HG02981 (cell line): ENCODE measurements at regions not wholly inside any gene's neighbourhood (a gene's known extent, or its start where the extent isn't known, plus 50 kb on each side); places are given as distances from the start of the nearest gene placed in this dataset.

Experiments
- ATAC-seq: cut with Tn5 transposase; IDR thresholded peaks from one replicate; pipeline ENCODE4 v1.9.1; 2021; ENCODE audit warnings: mild to moderate bottlenecking, moderate library complexity; ENCODE audit not compliant: unreplicated experiment

- ATAC-seq: no peak
Measured at GRCh38 chr15:77717333-77717990, 84.8 kb upstream of the LINGO1 start.

DNA sequence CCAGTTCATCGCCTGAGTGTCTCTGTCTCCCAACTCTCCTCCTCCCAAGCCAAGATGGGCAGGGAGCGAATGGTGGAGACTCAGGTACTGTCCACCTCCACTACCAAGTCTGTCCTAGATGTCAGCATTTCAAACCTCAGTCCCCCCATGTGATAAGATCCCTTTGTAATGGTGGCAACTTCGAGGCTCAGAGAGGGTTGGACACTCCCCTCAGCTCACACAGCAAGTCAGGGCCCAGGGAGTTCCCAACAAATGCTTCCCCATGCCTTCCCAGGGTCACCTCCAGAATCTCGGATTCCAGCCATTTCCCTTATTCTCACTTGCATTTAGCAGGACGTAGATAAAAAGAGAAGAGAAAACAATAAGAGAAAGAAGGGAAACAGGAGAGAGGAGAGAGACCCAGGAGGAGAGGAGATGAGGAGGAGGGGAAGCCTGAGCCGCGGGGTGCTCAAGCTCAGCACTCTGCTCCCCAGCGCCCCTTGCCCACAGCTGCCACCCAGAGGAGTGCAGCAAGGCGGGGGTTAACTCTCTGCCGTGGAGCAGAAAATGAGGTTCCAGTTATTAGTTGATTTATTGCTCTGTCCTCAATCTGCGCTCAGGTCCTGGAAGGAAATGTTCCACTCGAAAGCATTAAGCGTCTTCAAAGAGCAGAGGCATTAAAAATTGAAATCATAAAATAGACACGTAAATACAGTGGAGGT, 84.1 kb upstream of the LINGO1 start:
- no peak for ATAC-seq

- ATAC-seq: no peak
Measured at GRCh38 chr15:77715860-77716259, 83.1 kb upstream of the LINGO1 start.

DNA sequence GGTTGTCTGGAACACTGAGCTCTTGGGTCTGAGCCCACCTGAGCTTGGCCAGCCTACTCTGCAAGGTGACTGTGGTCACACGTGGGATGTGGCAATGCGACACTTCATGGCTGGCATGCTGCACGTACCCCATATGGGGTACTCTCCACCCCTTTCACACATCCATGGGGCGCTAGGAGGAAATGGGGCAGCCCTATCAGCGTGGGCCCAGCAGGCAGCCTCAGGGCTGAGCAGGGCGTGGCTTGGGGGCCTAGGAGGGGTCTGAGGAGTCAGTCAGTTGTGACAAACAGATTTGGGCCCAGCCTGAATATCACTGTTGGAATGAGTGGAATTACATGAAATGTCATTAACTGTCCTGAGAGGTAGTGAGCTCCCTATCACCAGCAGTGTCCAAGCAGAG, 82.3 kb upstream of the LINGO1 start:
- ATAC-seq: no peak

DNA sequence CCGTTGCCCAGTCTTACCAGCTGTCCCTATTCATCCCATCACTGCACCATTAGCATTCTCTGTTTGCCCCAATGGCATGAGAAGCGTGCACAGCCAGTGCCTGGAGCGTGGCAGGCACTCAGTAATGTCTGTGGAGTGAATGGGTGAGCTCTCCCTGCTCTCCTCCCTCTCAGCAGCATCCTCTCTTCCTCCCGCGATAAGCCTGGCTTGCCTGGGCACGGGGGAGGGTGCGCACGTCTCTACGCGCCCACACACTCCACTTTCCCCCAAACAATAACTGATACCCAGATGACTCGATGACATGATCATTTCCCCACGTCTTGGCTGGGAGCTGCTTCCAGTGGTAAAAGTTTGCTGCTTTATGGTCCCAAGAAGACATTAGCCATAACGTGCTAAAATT, 81.8 kb upstream of the LINGO1 start:
- no peak for ATAC-seq

GRCh38 chr15:77714023-77714422, 81.3 kb upstream of the LINGO1 start:
- no peak for ATAC-seq

- no peak for ATAC-seq
Measured at GRCh38 chr15:77713281-77713680, 80.6 kb upstream of the LINGO1 start.

GRCh38 chr15:77712438-77712837, 79.7 kb upstream of the LINGO1 start:
- no peak for ATAC-seq

- no peak for ATAC-seq
Measured at GRCh38 chr15:77710637-77711036, 77.9 kb upstream of the LINGO1 start.

- no peak for ATAC-seq
Measured at GRCh38 chr15:77710206-77710605, 77.5 kb upstream of the LINGO1 start.

- ATAC-seq: no peak
Measured at GRCh38 chr15:77709135-77709886, 76.6 kb upstream of the LINGO1 start.

DNA sequence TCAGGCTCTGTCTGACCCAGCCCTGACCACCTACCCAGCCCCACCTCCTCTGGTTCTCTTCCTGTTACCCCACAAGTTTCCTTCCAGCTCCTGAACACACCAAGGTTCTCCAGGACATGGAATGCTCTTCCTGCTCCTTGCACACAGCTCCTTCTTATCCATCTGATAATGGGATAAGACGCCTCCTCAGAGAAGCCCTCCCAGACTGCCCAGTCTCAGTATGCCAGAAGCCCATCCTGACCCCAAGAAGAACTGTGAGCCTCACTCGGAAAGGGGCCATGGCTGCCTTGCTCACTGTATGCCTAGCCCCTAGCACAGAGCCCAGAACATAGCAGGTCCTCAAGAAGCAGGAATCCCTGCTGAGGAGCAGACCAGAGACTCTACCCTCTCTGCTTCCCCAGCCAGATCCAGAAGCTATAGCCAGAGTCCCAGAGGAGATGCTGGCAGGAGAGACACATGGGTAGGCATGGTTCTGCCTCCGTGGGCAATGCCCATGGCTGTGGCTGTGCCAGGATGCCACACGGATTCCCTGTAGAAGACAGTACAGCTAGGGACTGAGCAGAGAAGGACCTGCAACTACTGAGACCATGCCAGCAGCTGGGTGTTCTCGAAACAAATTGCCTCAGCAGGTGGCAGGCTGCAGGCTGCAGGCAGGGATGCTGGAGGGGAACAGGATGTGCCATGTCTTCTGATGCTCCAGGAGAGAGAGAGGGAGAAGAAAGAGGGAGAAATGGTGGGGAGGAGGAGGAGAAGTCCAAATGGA, 74.0 kb upstream of the LINGO1 start:
- no peak for ATAC-seq

- ATAC-seq: no peak
Measured at GRCh38 chr15:77702211-77702957, 69.7 kb upstream of the LINGO1 start.

- no peak for ATAC-seq
Measured at GRCh38 chr15:77698481-77698880, 65.8 kb upstream of the LINGO1 start.

- ATAC-seq: no peak
Measured at GRCh38 chr15:77697893-77698292, 65.2 kb upstream of the LINGO1 start.

GRCh38 chr15:77696871-77697270, 64.2 kb upstream of the LINGO1 start:
- no peak for ATAC-seq

DNA sequence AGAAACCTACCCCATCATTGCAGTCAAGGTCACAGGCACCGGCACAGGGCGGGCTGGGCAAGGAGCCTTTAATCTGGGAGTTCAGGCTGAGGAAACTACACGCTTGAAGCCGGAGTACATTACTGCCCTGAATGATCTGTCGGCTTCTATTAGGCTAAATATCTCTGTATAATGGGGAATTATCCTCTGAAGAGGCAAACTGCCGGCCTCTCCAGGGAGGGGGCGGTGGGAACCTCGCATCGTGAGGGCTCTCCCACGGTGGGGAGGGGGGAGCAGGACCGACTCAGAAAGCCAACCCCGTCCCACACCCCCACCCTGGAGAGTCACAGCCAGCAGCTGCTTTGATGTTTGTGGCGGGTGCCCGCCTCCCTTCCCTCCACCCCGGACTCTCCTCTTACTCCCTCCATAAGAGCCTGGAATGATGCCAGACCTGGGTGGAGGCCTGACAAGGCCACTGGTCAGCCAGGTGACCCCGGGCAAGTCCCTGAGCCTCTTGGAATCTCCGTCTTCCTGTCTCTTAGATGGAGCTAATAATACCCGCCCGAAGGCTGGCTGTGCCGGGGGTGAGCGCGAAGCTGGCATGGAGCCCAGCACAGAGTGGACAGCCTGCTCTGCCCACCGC, 63.4 kb upstream of the LINGO1 start:
- no peak for ATAC-seq

GRCh38 chr15:77695548-77695947, 62.8 kb upstream of the LINGO1 start:
- ATAC-seq: no peak

DNA sequence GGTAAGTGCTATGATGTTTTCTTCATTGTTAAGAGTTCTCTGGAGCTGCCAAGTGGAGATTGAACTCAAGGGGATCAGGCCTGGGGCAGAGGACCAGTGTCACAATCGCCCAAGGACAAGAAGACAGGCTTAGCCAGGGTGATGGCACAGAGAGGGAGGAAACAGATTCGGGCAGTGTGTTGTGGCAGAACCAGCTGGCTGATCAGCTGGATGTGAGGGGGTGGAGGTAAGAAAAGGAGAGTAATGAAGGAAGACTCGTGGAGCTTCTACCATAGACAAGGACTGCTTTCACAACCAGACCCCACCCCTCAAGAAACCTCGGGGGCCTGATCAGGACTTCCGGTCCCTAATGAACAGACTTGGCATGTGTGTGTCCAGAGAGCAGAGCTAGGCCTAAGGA, 60.9 kb upstream of the LINGO1 start:
- ATAC-seq: no peak

DNA sequence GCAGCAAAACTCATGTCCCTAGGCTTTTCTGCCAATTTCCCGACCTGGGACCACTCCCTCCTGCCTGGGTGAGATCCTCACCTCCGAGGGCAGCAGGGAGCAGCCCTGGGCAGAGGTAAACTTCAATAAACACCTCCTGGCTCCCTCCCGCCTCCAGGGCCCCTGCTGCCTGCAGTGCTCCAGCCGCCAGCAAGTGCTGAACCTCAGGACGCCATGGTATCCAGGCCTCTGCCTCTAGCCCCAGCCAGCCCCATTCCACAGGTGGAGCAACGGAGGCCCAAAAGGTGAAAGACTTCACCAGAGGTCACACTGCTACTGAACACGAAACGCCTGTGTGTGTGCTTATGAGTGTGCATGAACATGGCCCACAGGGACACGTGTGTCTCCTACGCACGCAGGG, 59.9 kb upstream of the LINGO1 start:
- ATAC-seq: no peak
